ENCODE measurements at regions not wholly inside any gene's neighbourhood (a gene's known extent, or its start where the extent isn't known, plus 50 kb on each side); places are given as distances from the start of the nearest gene placed in this dataset.

GRCh38 chr3:24734019-24734418 lies 239.4 kb upstream of the THRB start:
- ATAC-seq: no peak
- H3K9ac ChIP-seq (ENCODE audit: control insufficient read depth, insufficient read depth, low read length): no peak overlapping the region
- no peaks in the 10 kb centered on the region for H3K36me3 ChIP-seq (ENCODE audit: control insufficient read depth in 2 of 2, insufficient read depth in 2 of 2, low read length in 1 of 2)
- ChIA-PET CTCF (interaction anchor here (1.0 kb wide), 1 partner anchor 9 kb away, joined by 3 read pairs; no protein-coding TSS in a partner anchor), SMC1A (ENCODE audit: uncharacterized antibody, unreplicated experiment) (interaction anchor here (0.6 to 1.4 kb wide), 2 partner anchors 9 to 13 kb away, joined by 3 read pairs; no protein-coding TSS in a partner anchor), POLR2A (no interaction called here), RAD21 (ENCODE audit: unreplicated experiment) (no interaction called here)
- no peak for FAIRE-seq
- no peaks in the 10 kb centered on the region for H3K27me3 ChIP-seq (replicated peaks in 1 of 2; ENCODE audit: control insufficient read depth in 2 of 2, insufficient read depth in 2 of 2, low read length in 1 of 2)
- in situ Hi-C loops (cut with MboI) (no loop called here), intact Hi-C loops (cut with micrococcal nuclease; ENCODE audit: unreplicated experiment) (no loop called here)
- no peak overlapping the region for H3K4me2 ChIP-seq (ENCODE audit: control insufficient read depth, insufficient read depth)
- no peak overlapping the region for H3K4me3 ChIP-seq
- no peaks in the 10 kb centered on the region for H3K79me2 ChIP-seq (ENCODE audit: control insufficient read depth, insufficient read depth, low read length)
- no peak overlapping the region for H2AFZ ChIP-seq (ENCODE audit: control insufficient read depth, low read depth, low read length)
- no peaks in the 10 kb centered on the region for H3K9me3 ChIP-seq (replicated peaks; ENCODE audit: control insufficient read depth, insufficient read depth, low read length)
- H3K27ac ChIP-seq (ENCODE audit: control insufficient read depth, insufficient read depth): no peak overlapping the region
- no peaks in the 10 kb centered on the region for H3K4me1 ChIP-seq (ENCODE audit: control insufficient read depth, insufficient read depth, low read length)
- BruUV-seq (replicated peaks): no TSS peak
- H4K20me1 ChIP-seq (ENCODE audit: control insufficient read depth, insufficient read depth): no peaks in the 10 kb centered on the region
- no peak for DNase-seq (ENCODE audit: low read depth, low spot score)
- TF ChIP-seq REST (IDR thresholded peaks at IDR 0.05; ENCODE audit: low read depth, low read length): no peak
- TF ChIP-seq BRCA1 (IDR thresholded peaks at IDR 0.05; ENCODE audit: low read depth, low read length): no peak
- no peak for TF ChIP-seq PKNOX1 (IDR thresholded peaks at IDR 0.05)
- TF ChIP-seq BMI1 (IDR thresholded peaks at IDR 0.05; ENCODE audit: borderline replicate concordance): no peak
- TF ChIP-seq HDAC6 (IDR thresholded peaks at IDR 0.05; ENCODE audit: unreplicated experiment): no peak
- no peak for TF ChIP-seq ZNF592 (IDR thresholded peaks at IDR 0.05)
- TF ChIP-seq TARDBP (IDR thresholded peaks at IDR 0.05; ENCODE audit: borderline replicate concordance): no peak
- TF ChIP-seq MTA3 (IDR thresholded peaks at IDR 0.05; ENCODE audit: borderline replicate concordance, low read length): no peak
- TF ChIP-seq ZBTB40 (IDR thresholded peaks at IDR 0.05; ENCODE audit: borderline replicate concordance): no peak
- no peak for TF ChIP-seq WRNIP1 (IDR thresholded peaks at IDR 0.05; ENCODE audit: borderline replicate concordance, low read depth, low read length)
- no peak for TF ChIP-seq RAD21 (IDR thresholded peaks at IDR 0.05; ENCODE audit: insufficient read depth, low read depth, low read length)
- TF ChIP-seq NFIC (IDR thresholded peaks at IDR 0.05; ENCODE audit: low read depth, low read length): no peak
- no peak for TF ChIP-seq RB1 (IDR thresholded peaks at IDR 0.05; ENCODE audit: borderline replicate concordance)

All from GM12878 (cell line).